SH-SY5Y (cell line): ENCODE measurements at regions not wholly inside any gene's neighbourhood (a gene's known extent, or its start where the extent isn't known, plus 50 kb on each side); places are given as distances from the start of the nearest gene placed in this dataset.

Source experiments
- GATA2 ChIP-seq: IDR thresholded peaks from 2 replicates; pipeline ENCODE4 v1.6.1; 2011; ENCODE audit warnings: mild to moderate bottlenecking, low read depth, low read length
- GATA3 ChIP-seq: IDR thresholded peaks from 2 replicates; pipeline ENCODE4 v1.6.1; 2011; ENCODE audit warnings: low read depth, mild to moderate bottlenecking, low read length, moderate library complexity

- TF ChIP-seq GATA2 (no peak), GATA3 (no peak)
These were observed 102.4 kb upstream of the PJA2 start for GRCh38 chr5:109511980-109512734.
